GM19395 (cell line): ENCODE measurements at regions not wholly inside any gene's neighbourhood (a gene's known extent, or its start where the extent isn't known, plus 50 kb on each side); places are given as distances from the start of the nearest gene placed in this dataset.
A peak's percentile ranks its signal among the peaks of the same experiment; 100 is the strongest.

Experiments used
- ATAC-seq: cut with Tn5 transposase; IDR thresholded peaks from one replicate; pipeline ENCODE4 v1.9.1; 2021; ENCODE audit warnings: mild to moderate bottlenecking, moderate library complexity; ENCODE audit not compliant: unreplicated experiment

GRCh38 chr10:32174349-32174893 is 118.2 kb upstream of the KIF5B start:
- ATAC-seq, result no peak

DNA sequence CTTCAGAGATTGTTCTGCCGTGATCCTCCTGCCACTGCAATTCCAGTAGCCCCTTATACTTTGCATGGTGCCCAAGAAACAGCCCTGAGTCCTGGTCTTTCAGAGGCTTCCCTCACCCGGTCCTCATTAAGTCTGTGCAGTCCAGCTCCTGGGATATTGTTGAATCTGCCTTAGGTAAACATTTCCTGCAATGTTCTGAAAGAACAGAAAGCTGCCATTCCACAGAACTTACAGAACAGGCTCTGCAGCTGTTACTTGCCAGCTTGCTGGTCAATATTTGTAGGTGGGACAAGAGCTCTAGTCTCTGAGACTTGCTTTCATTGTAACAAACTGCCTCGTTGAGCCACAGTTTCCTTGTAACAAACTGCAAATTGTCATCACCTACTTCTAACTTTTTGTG is 115.0 kb upstream of the KIF5B start:
- ATAC-seq, result no peak

DNA sequence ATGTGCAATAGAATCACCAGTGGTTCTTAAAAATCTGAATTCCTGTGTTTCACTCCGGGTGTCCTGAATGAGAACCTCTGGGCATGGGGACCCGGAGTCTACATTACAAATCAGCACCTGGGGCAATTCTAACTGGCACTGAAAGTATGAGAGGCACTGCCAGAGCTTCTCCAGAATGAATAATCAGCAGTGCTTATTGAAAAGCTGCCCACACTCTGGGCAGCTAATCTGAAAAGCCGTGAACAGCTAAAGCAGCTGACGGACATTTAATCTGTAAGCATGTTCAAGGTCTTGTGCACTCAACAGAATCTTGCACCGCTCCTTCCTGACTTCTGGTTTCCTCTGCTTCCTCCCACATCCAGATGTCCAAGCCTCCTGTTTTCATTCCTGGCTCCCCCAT is 113.3 kb upstream of the KIF5B start:
- no peak for ATAC-seq

GRCh38 chr10:32167450-32167849 is 111.2 kb upstream of the KIF5B start:
- no peak for ATAC-seq

GRCh38 chr10:32166365-32166764 is 110.1 kb upstream of the KIF5B start:
- ATAC-seq, result no peak

GRCh38 chr10:32163762-32164148 is 107.5 kb upstream of the KIF5B start:
- ATAC-seq, result no peak

DNA sequence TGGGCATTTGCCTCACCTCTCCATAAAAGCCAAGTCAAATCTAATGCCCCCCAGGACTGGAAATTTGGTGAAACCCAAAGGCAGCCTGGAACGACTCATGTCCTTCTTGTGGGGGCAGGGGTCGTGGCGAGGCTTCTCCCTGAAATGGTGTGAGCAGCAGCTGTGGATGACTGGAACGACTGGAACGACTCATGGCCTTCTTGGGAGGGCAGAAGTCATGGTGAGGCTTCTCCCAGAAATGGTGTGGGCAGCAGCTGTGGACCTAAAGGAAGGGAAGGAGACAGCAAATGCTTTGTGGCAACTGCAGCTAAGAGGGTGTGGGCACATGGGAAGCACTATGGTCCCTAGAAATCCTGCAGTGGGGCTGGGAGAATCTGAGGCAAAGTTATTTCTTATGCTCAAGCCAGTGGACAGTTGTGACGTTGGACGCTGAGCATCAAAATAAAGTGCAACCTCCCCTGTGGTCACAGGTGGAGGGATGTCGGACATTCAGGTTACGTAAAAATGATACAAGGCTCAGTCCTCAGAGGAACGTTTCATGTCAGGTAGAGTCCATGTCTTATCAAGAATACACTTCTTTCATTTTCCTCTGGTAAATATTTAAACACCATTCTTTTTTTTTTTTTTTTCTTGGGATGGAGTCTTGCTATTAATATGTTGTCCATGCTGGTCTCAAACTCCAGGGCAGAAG is 107.0 kb upstream of the KIF5B start:
- ATAC-seq, result no peak

- no peak for ATAC-seq
These were observed 105.4 kb upstream of the KIF5B start for GRCh38 chr10:32161586-32161985.

GRCh38 chr10:32160864-32161263 is 104.6 kb upstream of the KIF5B start:
- no peak for ATAC-seq

DNA sequence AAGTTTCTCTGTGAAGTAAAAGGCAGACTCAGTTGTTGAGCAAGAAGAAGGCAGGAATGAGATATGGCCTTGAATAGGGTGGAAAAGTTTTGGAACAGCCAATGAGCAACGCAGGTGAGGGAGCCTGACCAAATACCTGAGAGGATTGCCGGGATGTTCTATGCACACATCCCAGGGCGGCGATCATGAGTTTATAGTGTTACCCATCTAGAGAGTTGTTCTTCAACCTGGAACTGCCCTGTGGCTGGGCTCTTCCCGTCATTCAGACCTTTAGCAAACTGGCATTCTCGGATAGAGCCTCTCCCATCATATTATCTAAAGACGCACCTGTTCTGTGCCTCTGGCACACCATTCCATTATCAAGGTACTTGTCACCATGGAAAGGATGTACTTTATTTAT is 103.0 kb upstream of the KIF5B start:
- ATAC-seq, result no peak

DNA sequence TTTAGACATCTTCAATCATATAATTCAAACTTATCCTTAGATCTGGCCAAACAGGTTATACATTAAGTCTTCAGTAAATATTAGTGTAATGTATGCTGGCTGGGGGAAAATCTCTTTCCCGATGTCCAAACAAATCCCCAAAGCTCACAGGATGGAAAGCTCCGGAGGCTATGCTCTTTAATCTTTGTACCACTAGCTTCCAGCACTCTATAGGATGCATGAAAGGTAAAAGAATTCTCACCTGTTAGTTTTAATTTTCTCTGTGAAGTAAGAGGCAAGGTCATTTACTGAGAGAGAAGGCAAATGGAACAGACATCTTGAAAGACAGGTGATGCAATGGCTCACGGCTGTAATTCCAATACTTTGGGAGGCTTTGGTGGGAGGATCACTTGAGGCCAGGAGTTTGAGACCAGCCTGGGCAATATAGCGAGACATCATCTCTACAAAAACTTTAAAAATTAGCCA is 99.8 kb upstream of the KIF5B start:
- ATAC-seq, result no peak

DNA sequence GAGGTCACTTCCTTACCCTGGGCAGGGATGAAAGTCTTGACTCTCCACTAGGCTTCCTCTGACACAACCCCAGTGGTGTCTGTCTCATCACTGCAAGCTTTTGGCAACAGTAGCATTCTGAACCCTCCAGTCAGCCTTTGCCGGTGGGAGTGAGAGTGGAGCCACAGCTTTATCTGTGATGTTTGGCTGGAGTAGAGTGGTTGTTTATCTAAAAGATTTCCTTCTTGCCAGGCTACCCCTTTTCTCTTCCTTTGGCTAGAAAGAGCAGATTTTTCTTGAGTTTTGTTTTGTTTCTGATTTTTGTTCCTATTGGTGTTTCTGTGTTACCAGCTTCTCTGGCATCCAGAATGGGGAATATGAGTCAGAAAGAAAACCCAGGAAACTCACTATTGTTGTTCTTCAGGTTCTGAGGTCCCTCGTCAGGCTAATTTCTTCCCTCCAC is 98.9 kb upstream of the KIF5B start:
- no peak for ATAC-seq

DNA sequence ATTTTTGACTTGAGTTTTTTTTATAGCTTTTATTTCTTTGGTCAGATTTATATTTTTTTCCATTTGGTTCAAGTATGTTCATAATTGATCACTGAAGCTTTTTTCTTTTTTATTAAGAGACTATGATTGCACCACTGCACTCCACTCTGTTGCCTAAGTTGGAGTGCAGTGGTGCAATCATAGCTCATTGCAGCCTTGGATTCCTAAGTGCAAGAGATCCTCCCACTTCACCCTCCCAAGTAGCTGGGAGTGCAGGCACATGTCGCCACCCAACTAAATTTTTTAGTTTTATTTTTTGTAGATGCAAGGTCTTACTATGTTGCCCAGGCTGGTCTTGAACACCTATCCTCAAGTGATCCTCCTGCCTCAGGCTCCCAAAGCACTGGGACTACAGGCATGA is 97.7 kb upstream of the KIF5B start:
- no peak for ATAC-seq

- no peak for ATAC-seq
These were observed 97.0 kb upstream of the KIF5B start for GRCh38 chr10:32153252-32153651.

DNA sequence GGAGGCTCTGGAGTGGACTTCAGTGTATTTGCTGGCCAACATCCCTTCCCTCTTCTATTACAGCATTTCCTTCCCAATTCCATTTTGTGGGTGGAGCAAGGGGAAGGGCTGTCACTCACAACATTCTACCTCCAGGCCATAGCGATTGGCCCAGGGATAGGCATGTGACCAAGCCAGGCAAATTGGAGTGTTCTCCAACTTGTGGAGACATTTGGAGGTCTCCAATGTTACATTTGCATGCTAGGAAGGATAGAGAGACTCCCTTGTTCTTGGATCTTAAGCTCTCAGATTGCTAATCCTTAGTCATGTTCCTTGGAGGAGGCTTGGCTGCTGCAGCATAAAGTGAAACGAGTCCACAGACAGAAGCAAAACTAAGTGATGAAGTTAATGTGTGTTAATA is 95.6 kb upstream of the KIF5B start:
- no peak for ATAC-seq

GRCh38 chr10:32150532-32151101 is 94.4 kb upstream of the KIF5B start:
- no peak for ATAC-seq

DNA sequence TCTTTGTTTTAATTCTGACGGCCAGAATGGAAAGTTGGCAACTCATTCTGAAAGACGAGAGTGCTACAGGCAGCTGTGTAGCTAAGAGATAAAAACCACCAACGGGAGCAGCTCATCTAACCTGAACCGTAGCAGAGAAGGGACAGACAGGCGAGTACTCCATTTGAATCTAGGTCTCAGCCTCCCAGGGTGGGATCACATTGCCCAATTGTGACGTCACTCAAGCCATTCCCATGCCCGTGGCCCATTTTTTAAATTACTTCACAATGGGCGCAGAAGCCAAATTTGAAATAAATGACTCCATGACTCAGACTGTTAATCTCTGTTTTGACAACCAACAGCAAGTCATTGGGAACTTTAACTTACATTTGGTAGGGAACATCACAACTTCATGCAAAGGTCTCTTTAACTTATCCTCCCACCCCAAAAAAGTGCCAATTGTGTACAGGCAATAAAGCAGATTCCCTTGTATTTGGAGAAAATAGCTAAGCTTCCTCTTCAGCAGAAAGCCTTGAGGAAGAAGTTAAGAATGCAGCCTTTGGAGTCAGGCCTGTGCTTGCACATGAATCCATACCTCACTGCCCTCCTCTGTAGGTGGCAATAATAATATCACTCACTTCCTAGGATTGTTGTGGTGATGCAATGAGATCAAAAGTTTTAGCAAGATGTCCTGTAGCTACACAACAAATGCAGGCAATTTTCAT is 93.2 kb upstream of the KIF5B start:
- ATAC-seq, result peak; percentile 92

- ATAC-seq, result peak; percentile 30
These were observed 92.6 kb upstream of the KIF5B start for GRCh38 chr10:32148864-32149251.

DNA sequence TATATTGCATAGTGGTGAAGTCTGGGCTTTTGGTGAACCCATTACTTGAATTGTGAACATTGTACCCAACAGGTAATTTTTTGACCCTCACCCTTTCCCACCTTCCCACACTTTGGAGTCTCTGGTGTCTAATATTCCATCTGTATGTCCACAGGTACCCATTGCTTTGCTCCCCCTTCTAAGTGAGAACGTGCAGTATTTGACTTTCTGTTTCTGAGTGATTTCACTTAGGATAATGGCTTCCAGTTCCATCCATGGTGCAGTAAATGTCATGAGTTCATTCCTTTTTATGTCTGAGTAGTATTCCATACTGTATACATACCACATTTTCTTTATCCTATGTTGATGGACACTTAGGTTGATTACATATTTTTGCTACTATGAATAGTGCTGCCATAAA is 91.5 kb upstream of the KIF5B start:
- ATAC-seq, result no peak

GRCh38 chr10:32146166-32146565 is 89.9 kb upstream of the KIF5B start:
- ATAC-seq, result no peak

GRCh38 chr10:32144817-32145688 is 88.8 kb upstream of the KIF5B start:
- ATAC-seq, result no peak
